Panc1 (cell line): ENCODE measurements at regions not wholly inside any gene's neighbourhood (a gene's known extent, or its start where the extent isn't known, plus 50 kb on each side); places are given as distances from the start of the nearest gene placed in this dataset.

Source experiments
- ATAC-seq: fragments of 200-7000 bp; cut with Tn5 transposase; 2 replicates; pipeline ENCODE4 v1.9.1; 2020; ENCODE audit warnings: mild to moderate bottlenecking, moderate library complexity
- BruUV-seq: library from RNA; stranded (reverse); fragments of 400-500 nt; replicated peaks from 2 replicates; lab custom pipeline; 2021; lab: Mats Ljungman, UMichigan
- CTCF ChIA-PET: fragments of 300-600 bp; sonication (Branson Sonifier 250); formaldehyde crosslinking; loops from one replicate; lab custom pipeline; 2022; ENCODE audit warnings: antibody characterized with exemption; lab: Charles Lee
- POLR2A ChIA-PET: fragments of 300-600 bp; sonication (Branson Sonifier 250); formaldehyde crosslinking; loops from one replicate; lab custom pipeline; 2022; ENCODE audit warnings: antibody characterized with exemption; lab: Charles Lee
- DNase-seq: peaks from one replicate; pipeline ENCODE4 v3.0.0-alpha.2; 2010; ENCODE audit warnings: low read depth, low spot score
- H3K27ac ChIP-seq: 2 replicates; pipeline ENCODE4 v1.5.1; 2011; ENCODE audit warnings: mild to moderate bottlenecking, low read length, inconsistent platforms
- H3K27me3 ChIP-seq: fragments of 200-500 bp; sonication (Bioruptor generic); 2 replicates; pipeline ENCODE4 v1.6.0; 2014; ENCODE audit warnings: low read length, inconsistent platforms; ENCODE audit not compliant: control insufficient read depth, insufficient read depth
- H3K36me3 ChIP-seq: fragments of 200-500 bp; sonication (Bioruptor generic); 2 replicates; pipeline ENCODE4 v1.5.1; 2014; ENCODE audit warnings: inconsistent platforms, mild to moderate bottlenecking, low read length, moderate library complexity; ENCODE audit not compliant: control insufficient read depth, insufficient read depth
- H3K4me1 ChIP-seq: 2 replicates; pipeline ENCODE4 v1.5.1; 2011; ENCODE audit warnings: inconsistent platforms, mild to moderate bottlenecking, low read length, moderate library complexity; ENCODE audit not compliant: control insufficient read depth, insufficient read depth
- H3K4me3 ChIP-seq, 2 experiments: 2 replicates each; pipeline ENCODE4 v1.5.1; 2011 to 2012; ENCODE audit warnings: low read depth in 2 of 2, low read length in 2 of 2, mild to moderate bottlenecking in 2 of 2, inconsistent platforms in 1 of 2, moderate library complexity in 1 of 2
- H3K9me3 ChIP-seq: fragments of 200-500 bp; sonication (Bioruptor generic); 2 replicates; pipeline ENCODE4 v1.5.1; 2014; ENCODE audit warnings: low read depth, mild to moderate bottlenecking, inconsistent platforms, low read length, moderate library complexity; ENCODE audit not compliant: control insufficient read depth, insufficient read depth
- POLR2AphosphoS5 ChIP-seq: IDR thresholded peaks from 2 replicates; pipeline ENCODE4 v1.6.1; 2012; ENCODE audit warnings: mild to moderate bottlenecking, low read depth, low read length, moderate library complexity
- REST ChIP-seq, 2 experiments: IDR thresholded peaks; 2 replicates each; pipeline ENCODE4 v1.6.1; 2011 to 2012; ENCODE audit warnings: low read depth in 2 of 2, control low read depth in 1 of 2, low read length in 1 of 2, mild to moderate bottlenecking in 1 of 2, moderate library complexity in 1 of 2; ENCODE audit not compliant: insufficient read depth in 1 of 2
- SIN3A ChIP-seq: IDR thresholded peaks from 2 replicates; pipeline ENCODE4 v1.6.1; 2012; ENCODE audit warnings: low read depth, mild to moderate bottlenecking, low read length, moderate library complexity, borderline replicate concordance; ENCODE audit not compliant: insufficient read depth
- TCF7L2 ChIP-seq: IDR thresholded peaks from 2 replicates; pipeline ENCODE4 v1.6.1; 2011; ENCODE audit warnings: mild to moderate bottlenecking, low read depth, low read length, inconsistent platforms
- in situ Hi-C: cut with HindIII; loops from 2 replicates; pipeline ENCODE4 v1.10.0; 2016; ENCODE audit warnings: low sequenced_read_pairs, low pct_unique_long_range_greater_than_20kb
- intact Hi-C: fragments of 100-400 bp; cut with micrococcal nuclease; formaldehyde crosslinking; loops from one replicate; pipeline ENCODE4 v1.10.0; 2022; ENCODE audit not compliant: unreplicated experiment
- TF ChIP-seq, protein P1 (sequence below): fragments of 450-650 bp; IDR thresholded peaks from 2 replicates; pipeline ENCODE4 v1.5.1; 2017; ENCODE audit warnings: mild to moderate bottlenecking

DNA sequence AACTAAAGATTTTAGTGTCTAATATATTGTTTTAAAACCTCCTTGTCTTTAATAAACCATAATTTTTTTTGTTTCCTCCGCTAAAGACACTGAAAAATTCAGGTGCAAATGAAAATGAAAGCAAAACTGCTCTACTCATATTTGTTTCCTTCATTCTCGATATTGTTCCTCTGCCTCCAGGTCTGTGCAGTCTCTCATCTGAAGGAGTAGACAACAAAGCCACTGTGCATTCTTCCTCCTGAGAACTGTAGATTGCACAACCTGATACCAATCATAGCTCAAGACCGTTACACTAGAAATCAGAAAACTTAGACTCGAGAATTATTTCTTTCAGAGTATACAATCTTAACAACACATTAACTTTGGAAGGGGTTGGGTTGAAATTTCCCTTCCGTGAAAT, 373.1 kb upstream of the CXADR start:
- in situ Hi-C loops: no loop called here

GRCh38 chr21:17146426-17146825, 366.4 kb upstream of the CXADR start:
- intact Hi-C loops (no loop called here), in situ Hi-C loops (no loop called here)
- no peaks in the 10 kb centered on the region for H3K27me3 ChIP-seq
- ATAC-seq (no peak), DNase-seq (no peak)
- H3K4me1 ChIP-seq: no peaks in the 10 kb centered on the region
- H3K27ac ChIP-seq: no peak overlapping the region
- H3K4me3 ChIP-seq: no peak overlapping the region
- POLR2A ChIA-PET: no interaction called here
- BruUV-seq: no TSS peak
- CTCF ChIA-PET: no interaction called here
- TF ChIP-seq REST (IDR thresholded peaks at IDR 0.05; ENCODE audit: insufficient read depth in 1 of 2, low read depth in 2 of 2, low read length in 1 of 2) (no peak), SIN3A (no peak), TCF7L2 (no peak), POLR2AphosphoS5 (no peak)
- TF ChIP-seq, protein P1, sequence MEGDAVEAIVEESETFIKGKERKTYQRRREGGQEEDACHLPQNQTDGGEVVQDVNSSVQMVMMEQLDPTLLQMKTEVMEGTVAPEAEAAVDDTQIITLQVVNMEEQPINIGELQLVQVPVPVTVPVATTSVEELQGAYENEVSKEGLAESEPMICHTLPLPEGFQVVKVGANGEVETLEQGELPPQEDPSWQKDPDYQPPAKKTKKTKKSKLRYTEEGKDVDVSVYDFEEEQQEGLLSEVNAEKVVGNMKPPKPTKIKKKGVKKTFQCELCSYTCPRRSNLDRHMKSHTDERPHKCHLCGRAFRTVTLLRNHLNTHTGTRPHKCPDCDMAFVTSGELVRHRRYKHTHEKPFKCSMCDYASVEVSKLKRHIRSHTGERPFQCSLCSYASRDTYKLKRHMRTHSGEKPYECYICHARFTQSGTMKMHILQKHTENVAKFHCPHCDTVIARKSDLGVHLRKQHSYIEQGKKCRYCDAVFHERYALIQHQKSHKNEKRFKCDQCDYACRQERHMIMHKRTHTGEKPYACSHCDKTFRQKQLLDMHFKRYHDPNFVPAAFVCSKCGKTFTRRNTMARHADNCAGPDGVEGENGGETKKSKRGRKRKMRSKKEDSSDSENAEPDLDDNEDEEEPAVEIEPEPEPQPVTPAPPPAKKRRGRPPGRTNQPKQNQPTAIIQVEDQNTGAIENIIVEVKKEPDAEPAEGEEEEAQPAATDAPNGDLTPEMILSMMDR: no peak
- H3K36me3 ChIP-seq: no peaks in the 10 kb centered on the region
- no peaks in the 10 kb centered on the region for H3K9me3 ChIP-seq

More for the DNA sequence above, 373.1 kb upstream of the CXADR start:
- CTCF ChIA-PET: no interaction called here
- Histone ChIP-seq H3K36me3 (no peaks in the 10 kb centered on the region), H3K4me1 (no peaks in the 10 kb centered on the region), H3K9me3 (no peaks in the 10 kb centered on the region), H3K4me3 (peak overlapping the region; percentile 38 to 46), H3K27ac (peak overlapping the region; percentile 39; the same call in 1 of the 2 replicates), H3K27me3 (no peaks in the 10 kb centered on the region)
- POLR2A ChIA-PET: no interaction called here
- TF ChIP-seq SIN3A (no peak), REST (IDR thresholded peaks at IDR 0.05; ENCODE audit: insufficient read depth in 1 of 2, low read depth in 2 of 2, low read length in 1 of 2) (no peak), TCF7L2 (no peak), POLR2AphosphoS5 (no peak)
- TF ChIP-seq, protein P1: no peak
- ATAC-seq: no peak
- no TSS peak for BruUV-seq
- DNase-seq: no peak
- intact Hi-C loops: no loop called here
